ENCODE measurements at regions not wholly inside any gene's neighbourhood (a gene's known extent, or its start where the extent isn't known, plus 50 kb on each side); places are given as distances from the start of the nearest gene placed in this dataset.

DNA sequence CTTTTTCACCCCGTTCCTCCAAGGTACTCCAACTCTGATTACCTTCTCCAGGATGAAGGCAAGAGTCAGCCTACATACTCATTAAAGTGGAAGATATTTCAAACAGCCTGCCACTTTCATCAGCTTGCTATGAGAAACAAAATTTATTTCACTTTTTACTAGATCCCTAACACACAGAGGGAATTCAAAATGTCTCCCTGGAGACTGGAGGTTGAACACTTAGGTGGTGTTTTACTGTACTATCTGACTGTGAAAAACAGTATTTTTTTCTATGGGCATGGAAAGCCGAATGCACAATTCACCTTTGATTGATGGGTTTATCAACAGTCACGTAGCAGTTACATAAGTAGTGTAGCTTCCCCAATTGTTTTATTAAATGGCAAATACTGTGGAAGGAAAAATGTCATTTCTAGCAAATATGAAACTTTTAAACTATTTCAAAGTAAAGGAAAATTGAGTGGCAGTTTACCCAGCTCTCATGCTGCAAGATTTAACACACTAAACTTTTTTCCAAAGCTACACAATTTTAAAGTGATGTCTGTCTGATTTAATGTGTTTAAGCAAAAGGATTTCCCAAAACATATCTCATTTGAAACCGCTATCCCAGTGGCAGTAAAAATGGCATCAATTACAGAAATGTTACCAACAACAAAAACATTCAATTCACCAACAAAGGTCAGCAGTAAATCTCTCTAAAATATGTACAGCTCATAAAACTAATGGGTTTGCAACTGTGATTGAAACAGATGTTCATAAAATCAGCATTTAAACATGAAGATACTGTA is 125.0 kb upstream of the TLE4 start:
- H3K4me3 ChIP-seq (ENCODE audit: low read length in 2 of 2), result no peak overlapping the region
- H3K36me3 ChIP-seq (ENCODE audit: control insufficient read depth in 2 of 2, insufficient read depth in 2 of 2, low read length in 2 of 2), result no peaks in the 10 kb centered on the region
- no peaks in the 10 kb centered on the region for H3K27me3 ChIP-seq (ENCODE audit: control insufficient read depth in 2 of 2, insufficient read depth in 2 of 2, low read length in 2 of 2)
- H3K27ac ChIP-seq (ENCODE audit: low read depth in 2 of 2, low read length in 2 of 2), result no peak overlapping the region
- no peak overlapping the region for H3K9ac ChIP-seq (ENCODE audit: low read depth in 1 of 2, low read length in 2 of 2)
- H3K9me3 ChIP-seq (ENCODE audit: control insufficient read depth in 2 of 2, low read length in 2 of 2), result no peaks in the 10 kb centered on the region
- no peaks in the 10 kb centered on the region for H3K4me1 ChIP-seq (ENCODE audit: control insufficient read depth in 2 of 2, insufficient read depth in 2 of 2, low read length in 2 of 2)

DNA sequence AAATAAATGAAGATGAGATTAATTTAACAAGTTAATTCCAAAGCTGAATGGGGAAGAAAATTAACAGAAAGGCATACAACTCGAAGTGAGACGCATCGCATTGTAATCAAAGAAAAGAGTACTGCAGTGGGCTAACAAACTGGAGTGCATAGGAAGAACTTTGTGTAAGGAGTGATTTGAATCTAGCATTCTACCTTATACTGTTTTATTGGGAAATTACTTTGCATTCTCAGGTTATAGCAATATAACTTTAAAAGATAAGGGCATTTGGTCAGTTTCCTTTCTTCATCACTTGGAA is 124.5 kb upstream of the TLE4 start:
- Histone ChIP-seq H3K36me3 (ENCODE audit: control insufficient read depth in 2 of 2, insufficient read depth in 2 of 2, low read length in 2 of 2) (no peaks in the 10 kb centered on the region), H3K27me3 (ENCODE audit: control insufficient read depth in 2 of 2, insufficient read depth in 2 of 2, low read length in 2 of 2) (no peaks in the 10 kb centered on the region), H3K9me3 (ENCODE audit: control insufficient read depth in 2 of 2, low read length in 2 of 2) (peaks cover 0 to under 1% of the 10 kb centered on the region in 2 donors), H3K9ac (ENCODE audit: low read depth in 1 of 2, low read length in 2 of 2) (no peak overlapping the region), H3K4me3 (ENCODE audit: low read length in 2 of 2) (no peak overlapping the region), H3K4me1 (ENCODE audit: control insufficient read depth in 2 of 2, insufficient read depth in 2 of 2, low read length in 2 of 2) (no peaks in the 10 kb centered on the region), H3K27ac (ENCODE audit: low read depth in 2 of 2, low read length in 2 of 2) (no peak overlapping the region)

DNA sequence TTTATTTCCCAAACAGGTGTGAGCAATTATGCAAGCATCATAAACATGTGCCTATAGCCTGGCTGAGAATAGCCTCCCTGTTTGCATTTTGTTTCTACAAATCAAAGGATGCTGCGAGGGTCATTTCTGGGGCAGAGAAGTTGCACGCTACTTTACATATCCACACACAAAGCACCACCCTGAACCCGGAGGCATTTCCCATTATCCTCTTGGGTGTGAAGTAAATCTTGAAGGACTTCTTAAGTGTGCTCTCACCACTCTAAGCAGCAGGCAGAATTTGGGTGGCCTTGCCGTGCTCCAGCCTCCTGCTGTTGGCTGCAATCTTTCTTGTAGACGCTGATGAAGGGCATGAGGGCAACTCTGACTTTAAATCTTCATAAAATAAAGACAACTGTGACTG is 124.0 kb upstream of the TLE4 start:
- Histone ChIP-seq H3K9ac (ENCODE audit: low read depth in 1 of 2, low read length in 2 of 2) (no peak overlapping the region), H3K4me1 (ENCODE audit: control insufficient read depth in 2 of 2, insufficient read depth in 2 of 2, low read length in 2 of 2) (no peaks in the 10 kb centered on the region), H3K27ac (ENCODE audit: low read depth in 2 of 2, low read length in 2 of 2) (no peak overlapping the region), H3K27me3 (ENCODE audit: control insufficient read depth in 2 of 2, insufficient read depth in 2 of 2, low read length in 2 of 2) (no peaks in the 10 kb centered on the region), H3K36me3 (ENCODE audit: control insufficient read depth in 2 of 2, insufficient read depth in 2 of 2, low read length in 2 of 2) (no peaks in the 10 kb centered on the region), H3K4me3 (ENCODE audit: low read length in 2 of 2) (no peak overlapping the region), H3K9me3 (ENCODE audit: control insufficient read depth in 2 of 2, low read length in 2 of 2) (peaks cover 0 to 3% of the 10 kb centered on the region in 2 donors)

DNA sequence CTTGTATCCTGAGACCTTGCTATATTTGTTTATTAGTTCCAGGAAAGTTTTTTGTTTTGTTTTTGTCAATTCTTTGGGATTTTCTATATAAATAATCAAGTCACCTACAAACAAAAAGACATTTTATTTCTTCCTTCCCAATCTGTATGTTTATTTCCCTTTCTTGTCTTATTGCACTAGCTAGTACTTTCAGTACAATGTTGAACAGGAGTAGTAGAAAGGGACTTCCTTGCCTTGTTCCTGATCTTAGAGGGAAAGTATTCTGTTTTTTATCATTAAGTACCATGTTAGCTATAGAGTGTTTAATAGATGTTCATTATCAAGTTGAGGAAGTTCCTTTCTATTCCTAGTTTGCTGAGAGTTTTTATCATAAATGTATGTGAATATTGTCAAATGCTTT is 119.5 kb upstream of the TLE4 start:
- Histone ChIP-seq H3K9me3 (ENCODE audit: control insufficient read depth in 2 of 2, low read length in 2 of 2) (peaks cover 0 to 3% of the 10 kb centered on the region in 2 donors), H3K36me3 (ENCODE audit: control insufficient read depth in 2 of 2, insufficient read depth in 2 of 2, low read length in 2 of 2) (no peaks in the 10 kb centered on the region), H3K27me3 (ENCODE audit: control insufficient read depth in 2 of 2, insufficient read depth in 2 of 2, low read length in 2 of 2) (no peaks in the 10 kb centered on the region), H3K4me1 (ENCODE audit: control insufficient read depth in 2 of 2, insufficient read depth in 2 of 2, low read length in 2 of 2) (no peaks in the 10 kb centered on the region), H3K4me3 (ENCODE audit: low read length in 2 of 2) (no peak overlapping the region), H3K9ac (ENCODE audit: low read depth in 1 of 2, low read length in 2 of 2) (no peak overlapping the region), H3K27ac (ENCODE audit: low read depth in 2 of 2, low read length in 2 of 2) (no peak overlapping the region)

DNA sequence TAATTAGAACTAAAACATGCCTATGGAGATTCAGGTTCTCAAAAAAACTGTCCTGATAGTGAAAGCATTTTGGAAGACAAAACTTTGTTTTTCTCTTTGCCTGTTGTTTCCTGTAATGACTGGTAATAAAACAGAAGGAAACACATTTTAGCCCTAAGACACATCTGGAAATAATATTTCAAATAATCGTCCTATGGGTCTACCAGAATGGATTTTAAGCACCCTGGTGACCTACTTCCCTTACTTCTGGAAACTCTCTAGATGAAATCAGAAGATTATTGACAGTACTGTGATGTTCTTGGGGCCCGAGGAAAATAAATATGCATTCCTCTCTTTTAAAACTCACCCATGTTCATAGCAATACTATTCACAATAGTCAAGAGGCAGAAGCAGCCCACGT is 110.1 kb upstream of the TLE4 start:
- Histone ChIP-seq H3K27me3 (ENCODE audit: control insufficient read depth in 2 of 2, insufficient read depth in 2 of 2, low read length in 2 of 2) (no peaks in the 10 kb centered on the region), H3K27ac (ENCODE audit: low read depth in 2 of 2, low read length in 2 of 2) (no peak overlapping the region)

DNA sequence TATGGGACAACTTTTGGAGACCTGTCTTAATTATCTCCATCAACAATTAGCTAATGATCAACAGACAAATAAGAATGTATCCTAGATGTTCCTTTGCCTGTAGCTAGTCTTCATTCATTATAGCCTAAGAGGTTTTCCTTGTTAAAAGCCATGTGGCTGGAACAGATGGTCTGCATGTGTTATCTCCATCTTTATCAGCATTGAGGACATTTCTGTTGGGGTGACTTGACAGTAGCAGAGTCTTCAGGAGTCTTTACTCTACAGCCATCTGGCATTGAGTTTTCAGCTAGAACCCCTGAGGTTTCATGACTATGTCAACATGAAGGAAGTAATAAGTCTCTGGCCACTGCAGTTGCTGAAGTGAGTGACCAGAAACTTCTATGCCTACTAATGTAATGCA is 106.6 kb upstream of the TLE4 start:
- no peaks in the 10 kb centered on the region for H3K4me1 ChIP-seq (ENCODE audit: control insufficient read depth in 2 of 2, insufficient read depth in 2 of 2, low read length in 2 of 2)
- H3K36me3 ChIP-seq (ENCODE audit: control insufficient read depth in 2 of 2, insufficient read depth in 2 of 2, low read length in 2 of 2), result no peaks in the 10 kb centered on the region
- no peaks in the 10 kb centered on the region for H3K27me3 ChIP-seq (ENCODE audit: control insufficient read depth in 2 of 2, insufficient read depth in 2 of 2, low read length in 2 of 2)
- no peak overlapping the region for H3K4me3 ChIP-seq (ENCODE audit: low read length in 2 of 2)
- H3K27ac ChIP-seq (ENCODE audit: low read depth in 2 of 2, low read length in 2 of 2), result no peak overlapping the region
- H3K9ac ChIP-seq (ENCODE audit: low read depth in 1 of 2, low read length in 2 of 2), result no peak overlapping the region
- H3K9me3 ChIP-seq (ENCODE audit: control insufficient read depth in 2 of 2, low read length in 2 of 2), result no peaks in the 10 kb centered on the region

More for the DNA sequence above, 110.1 kb upstream of the TLE4 start:
- no peak overlapping the region for H3K4me3 ChIP-seq (ENCODE audit: low read length in 2 of 2)
- no peaks in the 10 kb centered on the region for H3K4me1 ChIP-seq (ENCODE audit: control insufficient read depth in 2 of 2, insufficient read depth in 2 of 2, low read length in 2 of 2)
- H3K9me3 ChIP-seq (ENCODE audit: control insufficient read depth in 2 of 2, low read length in 2 of 2), result no peaks in the 10 kb centered on the region
- H3K36me3 ChIP-seq (ENCODE audit: control insufficient read depth in 2 of 2, insufficient read depth in 2 of 2, low read length in 2 of 2), result no peaks in the 10 kb centered on the region
- H3K9ac ChIP-seq (ENCODE audit: low read depth in 1 of 2, low read length in 2 of 2), result no peak overlapping the region

DNA sequence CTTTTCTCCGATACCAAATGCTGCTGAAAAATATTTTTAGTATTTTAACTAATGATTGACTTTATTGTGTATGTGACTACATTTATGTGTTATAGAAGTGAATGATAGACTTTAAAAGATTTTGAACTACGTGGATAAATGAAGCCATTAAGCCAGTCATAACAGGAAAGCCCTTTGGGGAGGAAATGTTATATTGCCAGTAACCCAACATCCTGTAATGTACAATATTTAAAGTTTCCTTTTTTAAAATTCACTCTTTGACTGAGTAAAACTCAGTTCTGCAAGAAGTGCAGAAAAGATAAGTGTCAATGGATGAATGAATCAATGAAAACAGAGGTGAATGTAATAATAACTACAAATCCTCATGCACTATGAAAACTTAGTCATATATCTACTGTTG is 102.6 kb upstream of the TLE4 start:
- H3K36me3 ChIP-seq (ENCODE audit: control insufficient read depth in 2 of 2, insufficient read depth in 2 of 2, low read length in 2 of 2), result no peaks in the 10 kb centered on the region
- no peaks in the 10 kb centered on the region for H3K27me3 ChIP-seq (ENCODE audit: control insufficient read depth in 2 of 2, insufficient read depth in 2 of 2, low read length in 2 of 2)
- no peaks in the 10 kb centered on the region for H3K9me3 ChIP-seq (ENCODE audit: control insufficient read depth in 2 of 2, low read length in 2 of 2)
- H3K4me3 ChIP-seq (ENCODE audit: low read length in 2 of 2), result no peak overlapping the region
- no peak overlapping the region for H3K9ac ChIP-seq (ENCODE audit: low read depth in 1 of 2, low read length in 2 of 2)
- H3K4me1 ChIP-seq (ENCODE audit: control insufficient read depth in 2 of 2, insufficient read depth in 2 of 2, low read length in 2 of 2), result no peaks in the 10 kb centered on the region
- H3K27ac ChIP-seq (ENCODE audit: low read depth in 2 of 2, low read length in 2 of 2), result no peak overlapping the region

DNA sequence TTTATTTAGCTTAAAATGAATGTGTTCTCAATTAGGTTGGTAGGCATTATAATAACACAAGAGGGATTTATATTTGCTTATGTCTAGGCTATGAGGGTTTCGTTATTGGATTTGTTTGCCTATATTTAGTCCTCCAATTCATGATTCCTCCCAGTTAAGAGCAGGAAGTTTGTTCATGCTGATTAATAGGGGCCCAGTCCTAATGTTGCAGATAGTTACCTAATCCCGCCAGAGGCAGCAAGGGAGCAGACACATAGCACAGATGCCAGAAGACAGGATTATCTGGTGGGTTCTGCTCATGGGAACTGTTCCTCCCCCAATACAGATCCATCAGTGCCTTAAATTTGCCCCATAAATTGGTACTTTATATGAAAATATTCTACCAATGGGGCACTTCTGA is 100.8 kb upstream of the TLE4 start:
- no peaks in the 10 kb centered on the region for H3K36me3 ChIP-seq (ENCODE audit: control insufficient read depth in 2 of 2, insufficient read depth in 2 of 2, low read length in 2 of 2)
- H3K9me3 ChIP-seq (ENCODE audit: control insufficient read depth in 2 of 2, low read length in 2 of 2), result no peaks in the 10 kb centered on the region
- no peaks in the 10 kb centered on the region for H3K4me1 ChIP-seq (ENCODE audit: control insufficient read depth in 2 of 2, insufficient read depth in 2 of 2, low read length in 2 of 2)
- no peaks in the 10 kb centered on the region for H3K27me3 ChIP-seq (ENCODE audit: control insufficient read depth in 2 of 2, insufficient read depth in 2 of 2, low read length in 2 of 2)
- no peak overlapping the region for H3K4me3 ChIP-seq (ENCODE audit: low read length in 2 of 2)
- H3K9ac ChIP-seq (ENCODE audit: low read depth in 1 of 2, low read length in 2 of 2), result no peak overlapping the region
- no peak overlapping the region for H3K27ac ChIP-seq (ENCODE audit: low read depth in 2 of 2, low read length in 2 of 2)

DNA sequence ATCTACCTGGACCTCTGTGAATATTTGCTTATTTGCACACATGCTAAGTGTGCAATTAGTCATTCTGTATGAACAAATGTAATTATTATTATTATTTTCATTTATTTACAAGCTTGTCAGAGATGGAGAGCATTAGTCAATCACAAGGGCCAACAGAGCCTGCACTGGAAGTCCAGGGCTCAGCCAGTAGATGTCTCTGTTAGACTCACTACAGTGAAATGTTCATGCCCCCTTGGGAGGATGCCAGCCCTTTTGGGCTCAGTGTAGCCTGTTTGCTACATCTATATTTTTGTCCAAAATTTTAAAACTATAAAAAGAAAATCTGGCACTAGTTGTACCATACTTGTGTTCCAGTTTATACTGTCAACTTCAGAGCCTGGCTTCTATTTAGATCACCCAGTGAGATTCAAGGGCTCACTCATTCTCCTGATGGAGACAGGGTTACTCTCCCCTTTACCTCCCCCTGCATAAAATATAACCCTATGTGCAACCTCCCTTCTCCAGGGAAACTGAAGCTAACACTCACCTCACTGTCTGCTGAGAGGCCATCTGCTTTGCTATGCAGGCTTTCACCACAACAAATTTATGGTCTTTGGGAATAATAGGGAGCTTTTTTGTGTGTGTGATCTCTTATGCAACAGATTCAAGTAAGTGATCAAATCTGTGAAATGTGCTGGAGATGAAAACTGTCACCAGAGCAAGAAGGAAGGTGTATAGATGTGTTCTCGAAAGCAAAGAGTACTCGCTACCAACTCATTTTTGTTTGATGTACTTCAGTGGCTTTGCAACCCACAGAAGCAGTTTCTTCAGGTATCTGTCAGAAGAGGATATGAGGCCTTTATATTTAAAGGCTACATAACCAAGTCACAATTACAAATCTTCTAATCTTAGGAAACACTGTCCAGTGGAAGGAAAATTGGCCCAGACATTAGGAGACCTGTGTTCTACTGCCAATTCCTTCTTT is 99.9 kb upstream of the TLE4 start:
- no peaks in the 10 kb centered on the region for H3K27me3 ChIP-seq (ENCODE audit: control insufficient read depth in 2 of 2, insufficient read depth in 2 of 2, low read length in 2 of 2)
- H3K9ac ChIP-seq (ENCODE audit: low read depth in 1 of 2, low read length in 2 of 2), result no peak overlapping the region
- peaks cover 3 to 4% of the 10 kb centered on the region in 2 donors for H3K4me1 ChIP-seq (ENCODE audit: control insufficient read depth in 2 of 2, insufficient read depth in 2 of 2, low read length in 2 of 2)
- no peaks in the 10 kb centered on the region for H3K9me3 ChIP-seq (ENCODE audit: control insufficient read depth in 2 of 2, low read length in 2 of 2)
- no peak overlapping the region for H3K4me3 ChIP-seq (ENCODE audit: low read length in 2 of 2)
- no peak overlapping the region for H3K27ac ChIP-seq (ENCODE audit: low read depth in 2 of 2, low read length in 2 of 2)
- no peaks in the 10 kb centered on the region for H3K36me3 ChIP-seq (ENCODE audit: control insufficient read depth in 2 of 2, insufficient read depth in 2 of 2, low read length in 2 of 2)

DNA sequence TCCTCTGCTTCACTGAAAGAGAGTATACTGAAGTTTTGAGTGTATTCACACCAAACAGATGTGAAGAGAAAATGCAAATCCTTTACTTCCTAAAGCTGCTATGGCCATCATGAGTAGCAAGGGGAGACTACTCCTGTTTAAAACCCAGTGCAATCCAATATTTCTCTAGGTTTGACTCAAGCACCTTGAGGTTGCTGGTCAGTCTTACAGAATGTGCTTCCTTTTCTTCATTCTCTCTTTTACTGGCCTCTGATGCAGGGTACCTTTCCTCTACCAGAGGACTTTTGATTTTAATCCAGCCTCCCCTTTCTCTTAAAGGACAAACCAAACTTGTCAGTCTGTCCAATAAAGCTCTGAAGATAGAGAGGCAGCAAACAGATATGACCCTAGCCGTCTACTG is 98.1 kb upstream of the TLE4 start:
- Histone ChIP-seq H3K27me3 (ENCODE audit: control insufficient read depth in 2 of 2, insufficient read depth in 2 of 2, low read length in 2 of 2) (no peaks in the 10 kb centered on the region), H3K9ac (ENCODE audit: low read depth in 1 of 2, low read length in 2 of 2) (no peak overlapping the region), H3K36me3 (ENCODE audit: control insufficient read depth in 2 of 2, insufficient read depth in 2 of 2, low read length in 2 of 2) (no peaks in the 10 kb centered on the region), H3K9me3 (ENCODE audit: control insufficient read depth in 2 of 2, low read length in 2 of 2) (no peaks in the 10 kb centered on the region), H3K4me1 (ENCODE audit: control insufficient read depth in 2 of 2, insufficient read depth in 2 of 2, low read length in 2 of 2) (peaks cover 9 to 17% of the 10 kb centered on the region in 2 donors), H3K4me3 (ENCODE audit: low read length in 2 of 2) (no peak overlapping the region), H3K27ac (ENCODE audit: low read depth in 2 of 2, low read length in 2 of 2) (no peak overlapping the region)

All from mucosa of rectum (tissue), 2 donors.